22Rv1 (cell line): ENCODE measurements at regions not wholly inside any gene's neighbourhood (a gene's known extent, or its start where the extent isn't known, plus 50 kb on each side); places are given as distances from the start of the nearest gene placed in this dataset.
"Not testable (repeated sequence)": the region's sequence is repeated elsewhere in the genome, so short reads cannot be mapped to it uniquely, and the experiment has no call there.

Experiments used
- CTCF ChIP-seq: fragments of 450-650 bp; IDR thresholded peaks from 2 replicates; pipeline ENCODE4 v1.5.1; 2017; ENCODE audit warnings: mild to moderate bottlenecking
- ZFX ChIP-seq: fragments of 450-650 bp; IDR thresholded peaks from 2 replicates; pipeline ENCODE4 v1.6.1; 2017; ENCODE audit warnings: antibody characterized with exemption, borderline replicate concordance

- TF ChIP-seq CTCF, ZFX: not testable (repeated sequence)
Observed at GRCh38 chr15:30695811-30696210, 69.9 kb downstream of the ARHGAP11B start.
